ENCODE measurements at regions not wholly inside any gene's neighbourhood (a gene's known extent, or its start where the extent isn't known, plus 50 kb on each side); places are given as distances from the start of the nearest gene placed in this dataset.

GRCh38 chr2:209073151-209073550 lies 350.7 kb upstream of the MAP2 start:
- no peak for TF ChIP-seq CTCF (conservative IDR thresholded peaks at IDR 0.05; ENCODE audit: low read depth, low read length)
- TF ChIP-seq EZH2 (IDR thresholded peaks at IDR 0.05; ENCODE audit: borderline replicate concordance, low read depth, low read length, poor library complexity, severe bottlenecking) = no peak

All from A673 (cell line).